ENCODE measurements at regions not wholly inside any gene's neighbourhood (a gene's known extent, or its start where the extent isn't known, plus 50 kb on each side); places are given as distances from the start of the nearest gene placed in this dataset.

DNA sequence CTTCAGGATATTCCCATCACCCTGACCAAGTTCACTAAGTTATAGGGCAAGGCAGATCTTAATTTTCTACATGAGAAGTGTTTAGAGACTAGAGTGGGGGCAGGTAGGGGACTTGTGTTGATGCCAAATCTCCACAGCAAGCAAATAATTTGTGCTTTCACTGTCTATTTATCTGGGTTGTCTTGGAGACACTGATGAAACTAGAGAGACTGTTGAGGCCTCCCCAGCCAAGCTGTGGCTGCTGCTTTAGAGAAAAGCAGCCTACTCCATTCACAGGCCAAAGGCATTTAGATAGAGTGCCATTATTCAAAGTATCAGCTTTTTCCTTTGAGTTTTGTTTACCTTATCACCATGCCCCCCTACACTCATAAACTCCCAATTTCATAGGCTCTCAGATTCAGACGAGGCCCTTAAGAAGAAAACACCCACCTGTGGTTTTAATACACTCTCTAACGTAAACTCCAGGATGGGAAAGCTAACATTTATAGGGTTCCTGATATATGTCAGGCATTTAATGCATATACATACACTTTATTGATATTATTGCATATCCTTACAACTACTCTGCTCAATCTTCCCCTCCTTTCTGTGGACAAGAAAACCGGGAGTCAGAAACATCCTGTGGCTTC is 130.4 kb upstream of the FOXB1 start:
- no peaks in the 10 kb centered on the region for H3K9me3 ChIP-seq
- intact Hi-C loops (cut with DNase I; ENCODE audit: low total_unique reads), result no loop called here
- no peaks in the 10 kb centered on the region for H3K4me1 ChIP-seq
- H3K27ac ChIP-seq, result no peak overlapping the region
- H3K27me3 ChIP-seq, result peaks cover 0 to 44% (median 12%) of the 10 kb centered on the region in 3 donors
- no peak for TF ChIP-seq POLR2A (IDR thresholded peaks at IDR 0.05)
- no peak for TF ChIP-seq EP300 (IDR thresholded peaks at IDR 0.05)
- TF ChIP-seq, protein P1, sequence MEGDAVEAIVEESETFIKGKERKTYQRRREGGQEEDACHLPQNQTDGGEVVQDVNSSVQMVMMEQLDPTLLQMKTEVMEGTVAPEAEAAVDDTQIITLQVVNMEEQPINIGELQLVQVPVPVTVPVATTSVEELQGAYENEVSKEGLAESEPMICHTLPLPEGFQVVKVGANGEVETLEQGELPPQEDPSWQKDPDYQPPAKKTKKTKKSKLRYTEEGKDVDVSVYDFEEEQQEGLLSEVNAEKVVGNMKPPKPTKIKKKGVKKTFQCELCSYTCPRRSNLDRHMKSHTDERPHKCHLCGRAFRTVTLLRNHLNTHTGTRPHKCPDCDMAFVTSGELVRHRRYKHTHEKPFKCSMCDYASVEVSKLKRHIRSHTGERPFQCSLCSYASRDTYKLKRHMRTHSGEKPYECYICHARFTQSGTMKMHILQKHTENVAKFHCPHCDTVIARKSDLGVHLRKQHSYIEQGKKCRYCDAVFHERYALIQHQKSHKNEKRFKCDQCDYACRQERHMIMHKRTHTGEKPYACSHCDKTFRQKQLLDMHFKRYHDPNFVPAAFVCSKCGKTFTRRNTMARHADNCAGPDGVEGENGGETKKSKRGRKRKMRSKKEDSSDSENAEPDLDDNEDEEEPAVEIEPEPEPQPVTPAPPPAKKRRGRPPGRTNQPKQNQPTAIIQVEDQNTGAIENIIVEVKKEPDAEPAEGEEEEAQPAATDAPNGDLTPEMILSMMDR (IDR thresholded peaks at IDR 0.05), result no peak
- TF ChIP-seq POLR2AphosphoS5 (IDR thresholded peaks at IDR 0.05), result no peak
- H3K36me3 ChIP-seq, result no peaks in the 10 kb centered on the region
- peak in 1 of 2 donors; percentile 2 for DNase-seq
- no peak overlapping the region for H3K4me3 ChIP-seq
- 44 to 53% (median 46%) methylated on average over 3 of the region's 3 CpGs for WGBS, 5 donors

DNA sequence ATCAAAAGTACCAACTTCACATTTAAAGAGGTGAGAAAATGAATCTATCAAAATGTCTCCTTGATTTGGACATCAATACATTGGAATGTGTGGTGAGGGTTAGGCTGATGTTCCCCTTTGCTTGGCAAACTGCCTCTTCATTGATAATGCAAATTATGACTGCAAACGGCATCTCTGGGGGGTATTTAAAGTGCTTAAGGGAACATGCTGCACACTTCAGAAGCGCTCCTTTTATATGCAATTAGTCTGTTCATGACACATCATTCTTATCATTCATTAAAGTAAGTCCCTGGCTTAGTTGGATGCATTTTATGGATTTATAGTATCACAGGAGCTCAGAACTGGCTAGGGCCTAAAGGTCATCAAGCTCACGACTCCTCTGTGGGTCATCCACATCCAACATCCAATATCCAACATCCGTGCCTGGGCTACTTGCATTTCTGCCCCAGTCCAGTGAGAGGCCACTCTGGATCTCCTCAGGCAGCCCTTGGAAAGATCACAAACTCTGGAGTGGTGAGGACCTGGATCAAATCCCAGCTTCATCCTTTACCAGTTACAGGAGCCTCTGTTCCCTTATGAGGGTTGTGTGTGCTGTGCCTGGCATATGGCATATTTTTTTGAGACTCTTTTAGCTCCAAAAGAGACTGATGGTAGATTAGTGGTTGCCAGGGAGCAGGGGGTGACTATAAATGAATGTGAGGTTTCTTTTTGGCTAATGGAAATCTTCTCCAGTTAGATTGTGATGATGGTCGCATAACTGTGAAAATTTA is 136.8 kb upstream of the FOXB1 start:
- H3K4me1 ChIP-seq, result no peaks in the 10 kb centered on the region
- H3K4me3 ChIP-seq, result no peak overlapping the region
- no peak overlapping the region for H3K27ac ChIP-seq
- DNase-seq, result no peak
- intact Hi-C loops (cut with DNase I; ENCODE audit: low total_unique reads), result no loop called here
- H3K27me3 ChIP-seq, result peaks cover 0 to 25% (median 4%) of the 10 kb centered on the region in 3 donors
- H3K36me3 ChIP-seq, result no peaks in the 10 kb centered on the region
- no peaks in the 10 kb centered on the region for H3K9me3 ChIP-seq
- WGBS, 5 donors, result 73 to 85% (median 75%) methylated on average over 5 of the region's 5 CpGs
- TF ChIP-seq, protein P1 (IDR thresholded peaks at IDR 0.05), result no peak
- TF ChIP-seq POLR2A (IDR thresholded peaks at IDR 0.05) (no peak), POLR2AphosphoS5 (IDR thresholded peaks at IDR 0.05) (no peak), EP300 (IDR thresholded peaks at IDR 0.05) (no peak)

DNA sequence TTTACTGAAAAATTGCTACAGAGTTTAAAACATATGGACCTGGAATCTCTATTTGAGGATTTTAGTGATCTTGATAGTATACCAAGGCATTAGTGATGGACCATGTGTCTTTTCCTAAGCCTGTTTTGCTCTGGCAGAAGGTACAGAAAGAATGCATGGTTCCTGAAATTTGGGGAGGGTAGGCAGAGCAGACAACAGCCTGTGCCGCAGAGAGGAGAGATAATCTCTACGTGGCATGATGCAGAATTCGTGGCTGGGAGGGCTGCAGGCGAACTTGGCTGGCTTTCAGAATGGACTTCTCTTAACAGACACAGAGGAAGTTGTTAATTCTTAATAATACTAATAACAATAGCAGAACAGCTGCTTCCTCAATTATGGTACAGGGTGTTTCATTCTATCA is 137.5 kb upstream of the FOXB1 start:
- DNase-seq, result peak in 1 of 2 donors; percentile 4
- H3K4me1 ChIP-seq, result no peaks in the 10 kb centered on the region
- no peaks in the 10 kb centered on the region for H3K9me3 ChIP-seq
- 31 to 65% (median 38%) methylated on average over 4 of the region's 4 CpGs for WGBS, 5 donors
- intact Hi-C loops (cut with DNase I; ENCODE audit: low total_unique reads), result no loop called here
- peaks cover 0 to 28% (median 4%) of the 10 kb centered on the region in 3 donors for H3K27me3 ChIP-seq
- H3K36me3 ChIP-seq, result no peaks in the 10 kb centered on the region
- TF ChIP-seq EP300 (IDR thresholded peaks at IDR 0.05) (no peak), POLR2A (IDR thresholded peaks at IDR 0.05) (no peak), POLR2AphosphoS5 (IDR thresholded peaks at IDR 0.05) (no peak)
- TF ChIP-seq, protein P1 (IDR thresholded peaks at IDR 0.05), result no peak
- no peak overlapping the region for H3K27ac ChIP-seq
- no peak overlapping the region for H3K4me3 ChIP-seq

DNA sequence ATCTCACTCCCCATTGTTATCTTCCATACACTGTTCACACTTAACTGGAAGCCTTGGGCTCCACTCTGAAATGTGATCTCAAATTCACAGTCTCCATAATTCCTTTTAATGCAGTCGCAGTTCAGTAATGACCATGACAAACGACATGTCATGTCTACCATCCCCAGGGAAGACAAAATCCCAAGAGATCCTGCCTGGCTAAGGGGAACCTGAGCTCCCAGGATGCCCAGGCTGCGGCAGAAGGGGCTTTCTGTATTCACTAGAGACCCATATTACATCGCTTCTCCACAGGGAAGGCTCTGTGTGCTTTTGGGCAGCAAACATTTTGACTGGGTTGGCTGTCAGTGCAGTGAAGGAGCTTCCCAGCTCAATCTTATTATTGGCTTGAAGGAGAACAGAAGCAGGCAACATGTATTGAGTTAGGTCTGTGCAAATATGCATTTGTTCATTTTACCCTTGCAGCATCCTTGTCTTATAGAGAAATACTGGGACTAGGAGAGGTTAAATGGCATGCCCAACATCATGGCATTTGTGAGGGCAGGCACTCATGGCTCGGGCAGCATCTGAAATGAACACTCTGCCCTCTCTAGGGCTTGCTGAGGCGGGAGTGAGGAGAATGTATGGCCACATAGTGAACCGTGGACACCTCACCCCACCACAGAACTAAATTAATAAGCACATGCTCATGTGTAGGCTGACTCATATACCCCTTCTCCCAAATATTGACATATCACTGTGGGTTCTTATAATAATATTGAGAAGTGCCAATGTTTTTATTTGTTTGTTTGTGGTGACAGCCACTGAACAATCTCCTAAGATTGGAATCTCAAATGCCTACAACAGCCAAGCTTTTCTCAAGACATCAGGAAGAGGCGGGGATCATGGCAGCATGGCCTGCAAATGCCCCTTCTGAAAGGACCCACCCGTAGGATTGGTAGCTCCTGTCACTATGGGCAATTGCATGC is 141.6 kb upstream of the FOXB1 start:
- H3K9me3 ChIP-seq, result no peaks in the 10 kb centered on the region
- no peak overlapping the region for H3K4me3 ChIP-seq
- H3K27me3 ChIP-seq, result peaks cover 0 to 35% (median 4%) of the 10 kb centered on the region in 3 donors
- intact Hi-C loops (cut with DNase I; ENCODE audit: low total_unique reads), result no loop called here
- H3K4me1 ChIP-seq, result no peaks in the 10 kb centered on the region
- DNase-seq, result no peak
- TF ChIP-seq POLR2AphosphoS5 (IDR thresholded peaks at IDR 0.05), result no peak
- no peak for TF ChIP-seq EP300 (IDR thresholded peaks at IDR 0.05)
- no peak for TF ChIP-seq POLR2A (IDR thresholded peaks at IDR 0.05)
- TF ChIP-seq, protein P1 (IDR thresholded peaks at IDR 0.05), result no peak
- 64 to 79% (median 71%) methylated on average over 9 of the region's 9 CpGs for WGBS, 5 donors
- no peaks in the 10 kb centered on the region for H3K36me3 ChIP-seq
- no peak overlapping the region for H3K27ac ChIP-seq
